Gastroesophageal sphincter (tissue), 4 donors: ENCODE measurements at regions not wholly inside any gene's neighbourhood (a gene's known extent, or its start where the extent isn't known, plus 50 kb on each side); places are given as distances from the start of the nearest gene placed in this dataset.

ENCODE experiments used
- ATAC-seq: fragments of 150-250 bp; one replicate; pipeline ENCODE4 v1.9.1; 2016; ENCODE audit warnings: mild to moderate bottlenecking, moderate library complexity
- H3K27ac ChIP-seq, 4 donors: fragments of 200-600 bp; sonication (generic) in 3 of 4; 1 replicate in 3 of 4; 2 replicates in 1 of 4; pipeline ENCODE4 v1.5.1; 2016 to 2019
- H3K27me3 ChIP-seq: fragments of 200-600 bp; sonication (generic); one replicate; pipeline ENCODE4 v1.5.1; 2019
- H3K36me3 ChIP-seq, 2 donors: fragments of 200-600 bp; sonication (generic); one replicate each; pipeline ENCODE4 v1.5.1; 2019; ENCODE audit warnings: control low read depth in 1 of 2
- H3K4me1 ChIP-seq, 3 donors: fragments of 200-600 bp; sonication (generic); 1 replicate in 2 of 3; 2 replicates in 1 of 3; pipeline ENCODE4 v1.5.1; 2016 to 2019; ENCODE audit warnings: control low read depth in 2 of 3
- H3K4me3 ChIP-seq, 2 donors: fragments of 200-600 bp; sonication (generic); one replicate each; pipeline ENCODE4 v1.5.1; 2019; ENCODE audit warnings: mild to moderate bottlenecking in 1 of 2, moderate library complexity in 1 of 2
- H3K9me3 ChIP-seq, 3 donors: fragments of 200-600 bp; sonication (generic); one replicate each; pipeline ENCODE4 v1.5.1; 2017 to 2019; ENCODE audit warnings: control low read depth in 2 of 3
- EP300 ChIP-seq: sonication (generic); formaldehyde crosslinking; IDR thresholded peaks from one replicate; pipeline ENCODE4 v1.6.1; 2017; ENCODE audit warnings: antibody characterized with exemption, mild to moderate bottlenecking
- POLR2A ChIP-seq, 2 donors: fragments of 450-650 bp; IDR thresholded peaks; one replicate each; pipeline ENCODE4 v1.6.1; 2017; ENCODE audit warnings: antibody characterized with exemption in 2 of 2, mild to moderate bottlenecking in 2 of 2, moderate library complexity in 1 of 2
- POLR2AphosphoS5 ChIP-seq: sonication (generic); formaldehyde crosslinking; IDR thresholded peaks from one replicate; pipeline ENCODE4 v1.6.1; 2017; ENCODE audit warnings: antibody characterized with exemption
- WGBS, 2 donors: methylation state at CpG; one replicate each; pipeline ENCODE4 v1.1.5; 2018; ENCODE audit warnings: low coverage in 1 of 2; 5-methylcytosine and 5-hydroxymethylcytosine counted together
- TF ChIP-seq, protein P1 (sequence below), 4 experiments: fragments of 200-600 bp in 2 of 4; fragments of 450-650 bp in 2 of 4; sonication (generic) in 1 of 4; IDR thresholded peaks; one replicate each; pipeline ENCODE4 v1.5.1; 2017 to 2019; ENCODE audit warnings: antibody characterized with exemption in 4 of 4, mild to moderate bottlenecking in 2 of 4, moderate library complexity in 2 of 4

DNA sequence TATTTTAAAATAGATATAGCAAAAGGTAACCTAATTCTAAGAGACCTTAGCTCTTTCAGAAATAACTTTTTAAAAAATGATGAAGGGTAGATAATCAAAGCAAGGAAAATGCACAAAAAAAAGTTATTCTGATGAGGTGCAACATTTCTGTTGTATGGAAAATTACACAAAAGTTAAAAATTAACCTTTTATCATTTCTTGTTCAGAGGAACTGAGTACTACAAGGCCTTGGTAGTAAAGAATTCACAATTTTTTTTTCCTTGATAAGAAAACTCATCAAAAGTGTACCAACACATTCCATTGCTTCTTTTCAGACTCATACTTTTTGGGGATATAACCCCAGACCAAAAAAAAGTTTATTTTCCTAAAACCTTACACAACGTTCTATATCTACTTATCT, 213.0 kb downstream of the IL15 start:
- TF ChIP-seq POLR2AphosphoS5 = no peak
- WGBS, 2 donors = 65 to 67% methylated on average over 1 of the region's 1 CpG
- Histone ChIP-seq H3K36me3 (no peaks in the 10 kb centered on the region), H3K4me3 (no peak overlapping the region), H3K9me3 (no peaks in the 10 kb centered on the region), H3K27ac (no peak overlapping the region), H3K4me1 (no peaks in the 10 kb centered on the region), H3K27me3 (no peaks in the 10 kb centered on the region)
- ATAC-seq = no peak

- H3K4me3 ChIP-seq = no peak overlapping the region
- 41% methylated on average over 1 of the region's 1 CpG for WGBS, 2 donors
- no peaks in the 10 kb centered on the region for H3K4me1 ChIP-seq
- TF ChIP-seq POLR2A (IDR thresholded peaks at IDR 0.05) (no peak), EP300 (no peak), POLR2AphosphoS5 (no peak)
- TF ChIP-seq, protein P1, sequence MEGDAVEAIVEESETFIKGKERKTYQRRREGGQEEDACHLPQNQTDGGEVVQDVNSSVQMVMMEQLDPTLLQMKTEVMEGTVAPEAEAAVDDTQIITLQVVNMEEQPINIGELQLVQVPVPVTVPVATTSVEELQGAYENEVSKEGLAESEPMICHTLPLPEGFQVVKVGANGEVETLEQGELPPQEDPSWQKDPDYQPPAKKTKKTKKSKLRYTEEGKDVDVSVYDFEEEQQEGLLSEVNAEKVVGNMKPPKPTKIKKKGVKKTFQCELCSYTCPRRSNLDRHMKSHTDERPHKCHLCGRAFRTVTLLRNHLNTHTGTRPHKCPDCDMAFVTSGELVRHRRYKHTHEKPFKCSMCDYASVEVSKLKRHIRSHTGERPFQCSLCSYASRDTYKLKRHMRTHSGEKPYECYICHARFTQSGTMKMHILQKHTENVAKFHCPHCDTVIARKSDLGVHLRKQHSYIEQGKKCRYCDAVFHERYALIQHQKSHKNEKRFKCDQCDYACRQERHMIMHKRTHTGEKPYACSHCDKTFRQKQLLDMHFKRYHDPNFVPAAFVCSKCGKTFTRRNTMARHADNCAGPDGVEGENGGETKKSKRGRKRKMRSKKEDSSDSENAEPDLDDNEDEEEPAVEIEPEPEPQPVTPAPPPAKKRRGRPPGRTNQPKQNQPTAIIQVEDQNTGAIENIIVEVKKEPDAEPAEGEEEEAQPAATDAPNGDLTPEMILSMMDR (IDR thresholded peaks at IDR 0.05) = no peak
- ATAC-seq = no peak
- H3K27me3 ChIP-seq = no peaks in the 10 kb centered on the region
- H3K27ac ChIP-seq = no peak overlapping the region
- no peaks in the 10 kb centered on the region for H3K9me3 ChIP-seq
- H3K36me3 ChIP-seq = no peaks in the 10 kb centered on the region
Measured at GRCh38 chr4:141849778-141850177, 213.4 kb downstream of the IL15 start.

GRCh38 chr4:141851246-141851891, 215.0 kb downstream of the IL15 start:
- Histone ChIP-seq H3K27ac (no peak overlapping the region), H3K4me3 (no peak overlapping the region), H3K4me1 (no peaks in the 10 kb centered on the region), H3K9me3 (peaks cover 0 to 11% (median 0%) of the 10 kb centered on the region in 3 donors), H3K27me3 (no peaks in the 10 kb centered on the region), H3K36me3 (no peaks in the 10 kb centered on the region)
- no peak for ATAC-seq
- 58 to 100% methylated on average over 1 to 2 of the region's 2 CpGs for WGBS, 2 donors
- TF ChIP-seq POLR2A (IDR thresholded peaks at IDR 0.05) = no peak

GRCh38 chr4:141853091-141853764, 216.8 kb downstream of the IL15 start:
- TF ChIP-seq POLR2AphosphoS5 = no peak
- no peak for TF ChIP-seq EP300
- TF ChIP-seq, protein P1 (IDR thresholded peaks at IDR 0.05) = no peak
- no peak for TF ChIP-seq POLR2A (IDR thresholded peaks at IDR 0.05)
- no peak for ATAC-seq
- Histone ChIP-seq H3K4me1 (no peaks in the 10 kb centered on the region), H3K27me3 (no peaks in the 10 kb centered on the region), H3K36me3 (no peaks in the 10 kb centered on the region), H3K4me3 (no peak overlapping the region), H3K27ac (no peak overlapping the region), H3K9me3 (peaks cover 0 to 11% (median 0%) of the 10 kb centered on the region in 3 donors)
- 72 to 78% methylated on average over 4 to 12 of the region's 12 CpGs for WGBS, 2 donors

DNA sequence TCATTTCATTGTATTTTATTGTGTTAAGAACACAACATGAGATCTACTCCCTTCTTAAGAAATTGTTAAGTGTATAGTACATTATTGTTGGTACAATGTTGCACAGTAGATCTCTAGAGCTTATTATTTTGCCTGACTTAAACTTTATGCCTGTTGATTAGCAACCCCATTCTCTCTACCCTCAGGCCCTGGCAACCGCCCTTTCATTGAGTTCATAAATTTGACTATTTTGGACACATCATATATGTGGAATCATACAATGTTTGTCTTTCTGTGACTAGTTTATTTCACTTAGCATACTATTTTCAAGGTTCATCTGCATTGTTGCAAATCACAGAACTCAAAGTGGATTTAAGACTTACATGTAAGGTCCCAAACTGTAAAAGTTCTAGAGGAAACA, 222.1 kb downstream of the IL15 start:
- 83 to 90% methylated on average over 1 of the region's 1 CpG for WGBS, 2 donors
- no peak for ATAC-seq

DNA sequence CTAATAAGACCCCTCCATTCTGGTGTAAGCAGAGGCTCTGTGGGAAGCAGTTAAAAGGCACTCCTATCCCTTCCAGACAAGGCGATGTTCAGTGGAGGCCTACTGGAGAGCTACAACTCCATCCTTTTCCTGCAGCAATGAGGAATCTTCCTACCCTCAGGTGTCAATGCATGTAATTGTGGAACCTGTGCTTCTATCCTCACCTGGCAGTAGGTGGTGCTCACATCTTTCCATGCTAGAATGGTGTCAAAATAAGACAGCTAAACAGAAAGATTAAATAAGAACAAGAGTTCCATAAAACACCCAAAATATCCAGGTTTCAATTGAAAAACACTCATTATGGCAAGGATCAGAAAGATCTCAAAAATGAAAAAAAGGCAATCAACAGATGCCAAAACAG, 224.6 kb downstream of the IL15 start:
- Histone ChIP-seq H3K9me3 (peaks cover 0 to 2% (median 0%) of the 10 kb centered on the region in 3 donors), H3K4me3 (no peak overlapping the region), H3K36me3 (no peaks in the 10 kb centered on the region), H3K4me1 (no peaks in the 10 kb centered on the region), H3K27me3 (no peaks in the 10 kb centered on the region), H3K27ac (no peak overlapping the region)
- ATAC-seq = no peak
- 100% methylated on average over 1 of the region's 1 CpG for WGBS, 2 donors
- TF ChIP-seq POLR2AphosphoS5 (no peak), POLR2A (IDR thresholded peaks at IDR 0.05) (no peak), EP300 (no peak)
- TF ChIP-seq, protein P1 (IDR thresholded peaks at IDR 0.05) = no peak

More for the DNA sequence above, 222.1 kb downstream of the IL15 start:
- no peaks in the 10 kb centered on the region for H3K4me1 ChIP-seq
- TF ChIP-seq POLR2A (IDR thresholded peaks at IDR 0.05) (no peak), EP300 (no peak)
- no peak overlapping the region for H3K27ac ChIP-seq
- no peaks in the 10 kb centered on the region for H3K36me3 ChIP-seq
- peaks cover 0 to 11% (median 0%) of the 10 kb centered on the region in 3 donors for H3K9me3 ChIP-seq
- H3K27me3 ChIP-seq = no peaks in the 10 kb centered on the region
- no peak overlapping the region for H3K4me3 ChIP-seq
